SU-DHL-6 (cell line): ENCODE measurements at regions not wholly inside any gene's neighbourhood (a gene's known extent, or its start where the extent isn't known, plus 50 kb on each side); places are given as distances from the start of the nearest gene placed in this dataset.

Source experiments
- CTCF ChIP-seq: fragments of 200-600 bp; sonication (generic); IDR thresholded peaks from one replicate; pipeline ENCODE4 v1.5.1; 2017; ENCODE audit warnings: antibody characterized with exemption, mild to moderate bottlenecking, low read length, moderate library complexity; ENCODE audit not compliant: insufficient read depth, poor library complexity, severe bottlenecking
- EZH2phosphoT487 ChIP-seq: fragments of 200-600 bp; sonication (generic), shearing (Covaris generic); conservative IDR thresholded peaks from 2 replicates; pipeline ENCODE4 v1.6.1; 2018; ENCODE audit warnings: mild to moderate bottlenecking, antibody characterized with exemption, low read length, moderate library complexity, mixed read lengths

- TF ChIP-seq CTCF (no peak), EZH2phosphoT487 (no peak)
Measured at GRCh38 chr2:100742277-100743254, 77.4 kb upstream of the NPAS2 start.
